Vagina (tissue), 2 donors: ENCODE measurements at regions not wholly inside any gene's neighbourhood (a gene's known extent, or its start where the extent isn't known, plus 50 kb on each side); places are given as distances from the start of the nearest gene placed in this dataset.

ENCODE experiments used
- DNase-seq, 2 donors: peaks; one replicate each; pipeline ENCODE4 v3.0.0-alpha.2; 2017; ENCODE audit errors: extremely low spot score in 2 of 2
- H3K27ac ChIP-seq: fragments of 200-600 bp; sonication (generic); one replicate; pipeline ENCODE4 v1.5.1; 2019
- H3K27me3 ChIP-seq: fragments of 200-600 bp; sonication (generic); one replicate; pipeline ENCODE4 v1.5.1; 2019
- H3K36me3 ChIP-seq, 2 donors: fragments of 200-600 bp; sonication (generic); one replicate each; pipeline ENCODE4 v1.5.1; 2017 to 2019
- H3K4me1 ChIP-seq: fragments of 200-600 bp; sonication (generic); one replicate; pipeline ENCODE4 v1.5.1; 2019
- H3K4me3 ChIP-seq, 2 donors: fragments of 200-600 bp; sonication (generic); 1 replicate in 1 of 2; 2 replicates in 1 of 2; pipeline ENCODE4 v1.5.1; 2016 to 2019
- H3K9me3 ChIP-seq: fragments of 200-600 bp; sonication (generic); one replicate; pipeline ENCODE4 v1.5.1; 2019
- CTCF ChIP-seq, 3 experiments: fragments of 450-650 bp in 2 of 3; fragments of 200-600 bp in 1 of 3; sonication (generic) in 1 of 3; IDR thresholded peaks; one replicate each; pipeline ENCODE4 v1.5.1; 2017 to 2019; ENCODE audit warnings: antibody characterized with exemption in 3 of 3, mild to moderate bottlenecking in 2 of 3, moderate library complexity in 2 of 3
- POLR2A ChIP-seq, 2 donors: fragments of 450-650 bp; IDR thresholded peaks; one replicate each; pipeline ENCODE4 v1.6.1; 2017; ENCODE audit warnings: antibody characterized with exemption in 2 of 2, mild to moderate bottlenecking in 2 of 2, moderate library complexity in 2 of 2
- POLR2AphosphoS5 ChIP-seq, 2 donors: sonication (generic); formaldehyde crosslinking; IDR thresholded peaks; one replicate each; pipeline ENCODE4 v1.9.0; 2017; ENCODE audit warnings: antibody characterized with exemption in 2 of 2, mild to moderate bottlenecking in 2 of 2, low read depth in 1 of 2; ENCODE audit not compliant: insufficient read depth in 1 of 2
- intact Hi-C: fragments of 100-400 bp; cut with DNase I; formaldehyde crosslinking; loops from one replicate; pipeline ENCODE4 v1.15.1; 2023

GRCh38 chr2:239476757-239477585 lies 76.2 kb upstream of the HDAC4 start:
- Histone ChIP-seq H3K4me1 (no peaks in the 10 kb centered on the region), H3K27me3 (no peaks in the 10 kb centered on the region), H3K36me3 (no peaks in the 10 kb centered on the region), H3K27ac (no peak overlapping the region), H3K4me3 (no peak overlapping the region), H3K9me3 (no peaks in the 10 kb centered on the region)
- no peak for TF ChIP-seq POLR2AphosphoS5 (IDR thresholded peaks at IDR 0.05; ENCODE audit: insufficient read depth in 1 of 2, low read depth in 1 of 2)
- TF ChIP-seq POLR2A (IDR thresholded peaks at IDR 0.05), result no peak
- no peak for TF ChIP-seq CTCF (IDR thresholded peaks at IDR 0.05)
- DNase-seq, result no peak
- intact Hi-C loops, result no loop called here

- H3K9me3 ChIP-seq, result no peaks in the 10 kb centered on the region
- no peak overlapping the region for H3K4me3 ChIP-seq
- no peak for TF ChIP-seq POLR2A (IDR thresholded peaks at IDR 0.05)
- no peak for TF ChIP-seq CTCF (IDR thresholded peaks at IDR 0.05)
- no peak for TF ChIP-seq POLR2AphosphoS5 (IDR thresholded peaks at IDR 0.05; ENCODE audit: insufficient read depth in 1 of 2, low read depth in 1 of 2)
- H3K27me3 ChIP-seq, result no peaks in the 10 kb centered on the region
- H3K4me1 ChIP-seq, result no peaks in the 10 kb centered on the region
- no peak overlapping the region for H3K27ac ChIP-seq
- DNase-seq, result no peak
- H3K36me3 ChIP-seq, result no peaks in the 10 kb centered on the region
- intact Hi-C loops, result no loop called here
Measured at GRCh38 chr2:239476029-239476756, 75.4 kb upstream of the HDAC4 start.

GRCh38 chr2:239475161-239476028 lies 74.6 kb upstream of the HDAC4 start:
- Histone ChIP-seq H3K4me1 (no peaks in the 10 kb centered on the region), H3K27me3 (no peaks in the 10 kb centered on the region), H3K4me3 (no peak overlapping the region), H3K9me3 (no peaks in the 10 kb centered on the region), H3K27ac (no peak overlapping the region), H3K36me3 (no peaks in the 10 kb centered on the region)
- no peak for DNase-seq
- intact Hi-C loops, result no loop called here
- no peak for TF ChIP-seq POLR2A (IDR thresholded peaks at IDR 0.05)
- no peak for TF ChIP-seq CTCF (IDR thresholded peaks at IDR 0.05)
- TF ChIP-seq POLR2AphosphoS5 (IDR thresholded peaks at IDR 0.05; ENCODE audit: insufficient read depth in 1 of 2, low read depth in 1 of 2), result no peak

- Histone ChIP-seq H3K4me1 (no peaks in the 10 kb centered on the region), H3K9me3 (no peaks in the 10 kb centered on the region), H3K27me3 (no peaks in the 10 kb centered on the region), H3K27ac (no peak overlapping the region), H3K36me3 (no peaks in the 10 kb centered on the region), H3K4me3 (no peak overlapping the region)
- no peak for TF ChIP-seq CTCF (IDR thresholded peaks at IDR 0.05)
- no peak for TF ChIP-seq POLR2AphosphoS5 (IDR thresholded peaks at IDR 0.05; ENCODE audit: insufficient read depth in 1 of 2, low read depth in 1 of 2)
- no peak for TF ChIP-seq POLR2A (IDR thresholded peaks at IDR 0.05)
- intact Hi-C loops, result no loop called here
- no peak for DNase-seq
Measured at GRCh38 chr2:239473211-239473805, 72.5 kb upstream of the HDAC4 start.
